NCI-H1417 treated with DMSO at 0.1 percent for 48 hours (cell line): ENCODE measurements at regions not wholly inside any gene's neighbourhood (a gene's known extent, or its start where the extent isn't known, plus 50 kb on each side); places are given as distances from the start of the nearest gene placed in this dataset.
"Not testable (repeated sequence)": the region's sequence is repeated elsewhere in the genome, so short reads cannot be mapped to it uniquely, and the experiment has no call there.

Source experiments
- DNase-seq: peaks from one replicate; lab custom pipeline; 2025; lab: John Stamatoyannopoulos, UW

- DNase-seq = no peak
Measured at GRCh38 chr1:70490153-70490552, 79.1 kb downstream of the CTH start.

- DNase-seq = no peak
Measured at GRCh38 chr1:70495370-70495769, 84.3 kb downstream of the CTH start.

- no peak for DNase-seq
Measured at GRCh38 chr1:70496181-70496580, 85.1 kb downstream of the CTH start.

GRCh38 chr1:70497152-70497551 lies 86.1 kb downstream of the CTH start:
- DNase-seq = no peak

GRCh38 chr1:70498666-70499065 lies 87.6 kb downstream of the CTH start:
- no peak for DNase-seq

- DNase-seq = no peak
Measured at GRCh38 chr1:70499695-70500094, 88.6 kb downstream of the CTH start.

- DNase-seq = no peak
Measured at GRCh38 chr1:70503358-70503757, 92.3 kb downstream of the CTH start.

- DNase-seq = no peak
Measured at GRCh38 chr1:70504176-70504820, 93.2 kb downstream of the CTH start.

- no peak for DNase-seq
Measured at GRCh38 chr1:70504821-70505193, 93.7 kb downstream of the CTH start.

- DNase-seq = not testable (repeated sequence)
Measured at GRCh38 chr1:70507991-70508390, 96.9 kb downstream of the CTH start.

GRCh38 chr1:70509996-70510876 lies 99.2 kb downstream of the CTH start:
- peak; percentile 14 for DNase-seq

- DNase-seq = no peak
Measured at GRCh38 chr1:70517444-70517843, 106.4 kb downstream of the CTH start.

- no peak for DNase-seq
Measured at GRCh38 chr1:70518106-70518505, 107.0 kb downstream of the CTH start.

GRCh38 chr1:70528590-70529333 lies 117.7 kb downstream of the CTH start:
- no peak for DNase-seq

GRCh38 chr1:70536708-70537366 lies 125.8 kb downstream of the CTH start:
- DNase-seq = no peak

GRCh38 chr1:70537788-70538187 lies 126.7 kb downstream of the CTH start:
- no peak for DNase-seq

- DNase-seq = no peak
Measured at GRCh38 chr1:70542030-70542429, 131.0 kb downstream of the CTH start.

GRCh38 chr1:70542856-70543255 lies 131.8 kb downstream of the CTH start:
- DNase-seq = peak; percentile 47

- no peak for DNase-seq
Measured at GRCh38 chr1:70546726-70547125, 135.7 kb downstream of the CTH start.

- DNase-seq = no peak
Measured at GRCh38 chr1:70552662-70553566, 141.8 kb downstream of the CTH start.

GRCh38 chr1:70553567-70553956 lies 142.5 kb downstream of the CTH start:
- DNase-seq = no peak
